GM13976 (cell line): ENCODE measurements at regions not wholly inside any gene's neighbourhood (a gene's known extent, or its start where the extent isn't known, plus 50 kb on each side); places are given as distances from the start of the nearest gene placed in this dataset.

Source experiments
- DNase-seq: peaks from one replicate; pipeline ENCODE4 v3.0.0; 2012; ENCODE audit warnings: low spot score
- in situ Hi-C: fragments of 300-500 bp; cut with MboI; formaldehyde crosslinking; loops from one replicate; pipeline ENCODE4 v1.12.0; 2022; ENCODE audit warnings: low sequenced_read_pairs, mixed read lengths, inconsistent platforms; ENCODE audit not compliant: unreplicated experiment
- TF ChIP-seq, protein P1 (sequence below): IDR thresholded peaks from 2 replicates; pipeline ENCODE4 v1.5.1; 2012; ENCODE audit warnings: borderline replicate concordance, mild to moderate bottlenecking; ENCODE audit not compliant: insufficient read depth; ENCODE audit errors: extremely low read depth, missing control alignments, control extremely low read depth

DNA sequence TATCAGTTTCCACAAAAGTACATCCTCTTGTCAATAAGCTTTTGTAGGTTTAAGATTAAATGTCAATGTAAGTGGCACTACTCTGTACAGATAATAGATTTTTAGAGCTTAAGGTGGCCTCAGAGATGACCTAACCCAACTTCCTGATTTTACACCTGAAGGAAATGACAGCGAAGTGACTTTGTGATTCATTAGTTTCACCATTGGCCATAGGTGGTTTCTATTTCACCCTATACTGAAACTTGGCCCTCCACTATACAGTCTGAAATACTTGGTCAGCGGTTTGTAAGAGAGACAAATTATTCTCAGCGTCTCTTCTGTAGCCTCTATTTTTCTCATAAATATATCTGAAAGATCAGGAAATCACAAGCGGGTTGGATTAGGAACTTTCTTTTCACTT is 330.4 kb upstream of the FAM98A start:
- TF ChIP-seq, protein P1, sequence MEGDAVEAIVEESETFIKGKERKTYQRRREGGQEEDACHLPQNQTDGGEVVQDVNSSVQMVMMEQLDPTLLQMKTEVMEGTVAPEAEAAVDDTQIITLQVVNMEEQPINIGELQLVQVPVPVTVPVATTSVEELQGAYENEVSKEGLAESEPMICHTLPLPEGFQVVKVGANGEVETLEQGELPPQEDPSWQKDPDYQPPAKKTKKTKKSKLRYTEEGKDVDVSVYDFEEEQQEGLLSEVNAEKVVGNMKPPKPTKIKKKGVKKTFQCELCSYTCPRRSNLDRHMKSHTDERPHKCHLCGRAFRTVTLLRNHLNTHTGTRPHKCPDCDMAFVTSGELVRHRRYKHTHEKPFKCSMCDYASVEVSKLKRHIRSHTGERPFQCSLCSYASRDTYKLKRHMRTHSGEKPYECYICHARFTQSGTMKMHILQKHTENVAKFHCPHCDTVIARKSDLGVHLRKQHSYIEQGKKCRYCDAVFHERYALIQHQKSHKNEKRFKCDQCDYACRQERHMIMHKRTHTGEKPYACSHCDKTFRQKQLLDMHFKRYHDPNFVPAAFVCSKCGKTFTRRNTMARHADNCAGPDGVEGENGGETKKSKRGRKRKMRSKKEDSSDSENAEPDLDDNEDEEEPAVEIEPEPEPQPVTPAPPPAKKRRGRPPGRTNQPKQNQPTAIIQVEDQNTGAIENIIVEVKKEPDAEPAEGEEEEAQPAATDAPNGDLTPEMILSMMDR = no peak
- peak; percentile 25 for DNase-seq
- in situ Hi-C loops = no loop called here

GRCh38 chr2:33927756-33928155 is 328.7 kb upstream of the FAM98A start:
- in situ Hi-C loops = no loop called here
- DNase-seq = no peak
- TF ChIP-seq, protein P1 = no peak

DNA sequence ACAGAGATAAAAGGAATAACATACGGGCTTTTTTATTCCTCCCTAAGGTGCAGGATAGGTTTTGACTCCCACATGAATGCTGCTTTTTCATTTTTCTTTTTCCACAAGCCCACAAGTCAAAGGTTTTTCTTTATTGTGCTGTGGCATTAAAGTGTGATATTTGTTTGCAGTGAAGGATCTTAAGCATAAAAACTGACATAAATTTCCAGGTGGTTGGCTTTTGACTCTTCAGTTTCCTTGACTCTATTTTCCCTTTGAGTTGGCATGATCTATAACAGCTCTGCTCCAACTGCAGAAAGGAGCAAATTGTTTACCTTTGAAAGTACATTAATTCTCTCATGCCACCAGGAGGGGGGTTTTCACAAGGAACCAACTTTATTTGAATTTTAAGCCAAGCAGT is 326.2 kb upstream of the FAM98A start:
- TF ChIP-seq, protein P1 = no peak
- no peak for DNase-seq
- in situ Hi-C loops = no loop called here

DNA sequence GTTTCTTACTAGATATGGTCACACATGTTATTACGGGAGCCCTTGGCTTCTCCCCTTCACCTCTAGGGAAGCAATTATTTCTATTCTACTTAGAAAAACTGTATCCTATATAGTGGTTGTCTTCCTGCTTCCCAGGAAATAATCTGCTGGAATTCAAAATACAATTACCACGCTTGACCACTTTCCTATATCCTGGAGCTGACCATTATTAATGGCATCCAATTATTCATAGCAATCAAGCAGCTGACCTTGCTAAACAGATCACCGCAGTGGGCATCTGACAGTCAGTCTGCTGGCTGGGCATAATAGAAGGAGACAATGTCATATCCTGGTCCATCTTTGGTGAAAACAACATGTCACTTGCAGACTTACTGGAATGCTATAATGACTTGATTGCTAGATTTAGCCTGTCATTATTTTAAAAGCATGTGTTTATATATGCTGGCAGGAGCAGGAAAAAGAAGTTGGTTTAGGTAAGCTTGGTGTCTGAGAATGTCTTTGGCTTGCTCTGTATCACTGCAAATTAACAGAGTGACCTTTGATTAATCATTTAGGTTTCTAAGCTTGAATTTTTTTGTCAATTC is 325.6 kb upstream of the FAM98A start:
- TF ChIP-seq, protein P1 = no peak
- DNase-seq = no peak
- in situ Hi-C loops = no loop called here

DNA sequence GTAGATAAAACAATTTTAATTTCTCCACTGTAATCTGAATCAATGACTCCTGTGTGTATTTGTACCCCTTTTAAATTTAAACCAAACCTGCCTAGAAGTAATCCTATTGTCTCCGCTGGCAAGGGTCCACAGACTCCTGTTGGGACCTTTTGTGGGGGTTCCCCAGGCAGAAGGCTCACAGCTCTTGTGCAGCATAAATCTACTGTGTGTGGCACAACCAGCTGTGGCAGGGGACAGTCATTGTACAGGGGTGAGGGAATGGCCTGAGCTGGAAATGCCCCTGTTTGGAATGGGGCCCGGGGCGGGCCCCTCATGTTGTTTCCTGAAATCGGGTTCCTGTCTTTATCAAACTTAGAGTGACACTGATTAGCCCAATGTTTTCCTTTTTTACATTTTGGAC is 318.2 kb upstream of the FAM98A start:
- TF ChIP-seq, protein P1 = no peak
- in situ Hi-C loops = no loop called here
- DNase-seq = no peak

GRCh38 chr2:33913071-33913616 is 314.0 kb upstream of the FAM98A start:
- in situ Hi-C loops = no loop called here
- DNase-seq = no peak
- TF ChIP-seq, protein P1 = no peak
